Vagina (tissue), 2 donors: ENCODE measurements at regions not wholly inside any gene's neighbourhood (a gene's known extent, or its start where the extent isn't known, plus 50 kb on each side); places are given as distances from the start of the nearest gene placed in this dataset.

Source experiments
- POLR2A ChIP-seq, 2 donors: fragments of 450-650 bp; IDR thresholded peaks; one replicate each; pipeline ENCODE4 v1.6.1; 2017; ENCODE audit warnings: antibody characterized with exemption in 2 of 2, mild to moderate bottlenecking in 2 of 2, moderate library complexity in 2 of 2
- POLR2AphosphoS5 ChIP-seq, 2 donors: sonication (generic); formaldehyde crosslinking; IDR thresholded peaks; one replicate each; pipeline ENCODE4 v1.9.0; 2017; ENCODE audit warnings: antibody characterized with exemption in 2 of 2, mild to moderate bottlenecking in 2 of 2, low read depth in 1 of 2; ENCODE audit not compliant: insufficient read depth in 1 of 2
- TF ChIP-seq, protein P1 (sequence below), 3 experiments: fragments of 450-650 bp in 2 of 3; fragments of 200-600 bp in 1 of 3; sonication (generic) in 1 of 3; IDR thresholded peaks; one replicate each; pipeline ENCODE4 v1.5.1; 2017 to 2019; ENCODE audit warnings: antibody characterized with exemption in 3 of 3, mild to moderate bottlenecking in 2 of 3, moderate library complexity in 2 of 3

DNA sequence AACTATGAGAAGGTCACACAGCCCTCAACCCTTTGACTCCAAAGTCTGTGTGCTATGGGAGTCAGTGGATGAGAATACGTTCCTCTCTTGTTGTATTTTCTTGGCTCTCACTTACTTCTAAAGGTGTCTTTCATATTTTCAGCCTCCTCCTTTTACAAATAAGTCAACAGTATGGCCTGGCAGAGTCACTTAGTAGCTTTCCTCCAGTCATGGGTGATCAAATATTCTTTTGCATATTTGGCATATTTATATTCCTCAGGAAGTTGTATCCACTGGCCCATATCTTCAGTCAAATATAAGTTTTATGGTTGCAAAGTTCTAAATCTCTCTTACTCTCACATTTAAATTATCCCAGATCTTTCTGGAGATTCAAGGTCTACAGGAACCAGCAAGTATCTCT is 327.5 kb downstream of the ETS1 start:
- TF ChIP-seq POLR2A (IDR thresholded peaks at IDR 0.05) (no peak), POLR2AphosphoS5 (IDR thresholded peaks at IDR 0.05; ENCODE audit: insufficient read depth in 1 of 2, low read depth in 1 of 2) (no peak)
- TF ChIP-seq, protein P1, sequence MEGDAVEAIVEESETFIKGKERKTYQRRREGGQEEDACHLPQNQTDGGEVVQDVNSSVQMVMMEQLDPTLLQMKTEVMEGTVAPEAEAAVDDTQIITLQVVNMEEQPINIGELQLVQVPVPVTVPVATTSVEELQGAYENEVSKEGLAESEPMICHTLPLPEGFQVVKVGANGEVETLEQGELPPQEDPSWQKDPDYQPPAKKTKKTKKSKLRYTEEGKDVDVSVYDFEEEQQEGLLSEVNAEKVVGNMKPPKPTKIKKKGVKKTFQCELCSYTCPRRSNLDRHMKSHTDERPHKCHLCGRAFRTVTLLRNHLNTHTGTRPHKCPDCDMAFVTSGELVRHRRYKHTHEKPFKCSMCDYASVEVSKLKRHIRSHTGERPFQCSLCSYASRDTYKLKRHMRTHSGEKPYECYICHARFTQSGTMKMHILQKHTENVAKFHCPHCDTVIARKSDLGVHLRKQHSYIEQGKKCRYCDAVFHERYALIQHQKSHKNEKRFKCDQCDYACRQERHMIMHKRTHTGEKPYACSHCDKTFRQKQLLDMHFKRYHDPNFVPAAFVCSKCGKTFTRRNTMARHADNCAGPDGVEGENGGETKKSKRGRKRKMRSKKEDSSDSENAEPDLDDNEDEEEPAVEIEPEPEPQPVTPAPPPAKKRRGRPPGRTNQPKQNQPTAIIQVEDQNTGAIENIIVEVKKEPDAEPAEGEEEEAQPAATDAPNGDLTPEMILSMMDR (IDR thresholded peaks at IDR 0.05), result no peak
